ENCODE measurements at regions not wholly inside any gene's neighbourhood (a gene's known extent, or its start where the extent isn't known, plus 50 kb on each side); places are given as distances from the start of the nearest gene placed in this dataset.
"Not testable (repeated sequence)": the region's sequence is repeated elsewhere in the genome, so short reads cannot be mapped to it uniquely, and the experiment has no call there.

DNA sequence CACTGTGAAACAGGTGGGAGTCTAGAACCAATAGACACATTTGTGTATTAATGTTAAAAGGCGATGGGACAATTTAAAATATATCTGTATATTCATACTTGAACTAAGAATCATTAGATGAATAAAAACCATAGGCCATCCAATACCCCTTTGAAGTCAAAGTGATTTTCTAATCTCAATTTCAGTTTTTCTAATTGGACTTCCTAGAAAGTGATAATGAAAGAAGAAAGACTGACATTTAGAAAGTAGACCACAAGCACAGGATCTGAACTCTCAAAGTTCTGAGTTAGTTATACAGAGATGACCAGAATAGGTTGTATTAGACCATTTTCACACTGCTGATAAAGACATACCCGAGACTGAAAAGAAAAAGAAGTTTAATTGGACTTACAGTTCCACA is 412.8 kb upstream of the PIK3R1 start:
- peaks cover 8% of the 10 kb centered on the region for H3K27me3 Mint-ChIP-seq
- H3K9me3 Mint-ChIP-seq: peaks cover 5% of the 10 kb centered on the region
- peak; percentile 28 for ATAC-seq (replicated peaks)
- H3K27ac Mint-ChIP-seq: no peak overlapping the region
- H3K4me1 Mint-ChIP-seq: no peaks in the 10 kb centered on the region
- no peak overlapping the region for H3K4me3 Mint-ChIP-seq
- H3K36me3 Mint-ChIP-seq (ENCODE audit: low read depth): no peaks in the 10 kb centered on the region

GRCh38 chr5:67799732-67800234 is 415.8 kb upstream of the PIK3R1 start:
- Mint-ChIP-seq H3K4me3 (no peak overlapping the region), H3K27me3 (peaks cover 8% of the 10 kb centered on the region), H3K36me3 (ENCODE audit: low read depth) (no peaks in the 10 kb centered on the region), H3K4me1 (no peaks in the 10 kb centered on the region), H3K9me3 (peaks cover 5% of the 10 kb centered on the region), H3K27ac (no peak overlapping the region)
- no peak for ATAC-seq (replicated peaks)

- H3K36me3 Mint-ChIP-seq (ENCODE audit: low read depth): not testable (repeated sequence)
These were observed 417.1 kb upstream of the PIK3R1 start for GRCh38 chr5:67798470-67798869.

GRCh38 chr5:67795781-67796477 is 419.6 kb upstream of the PIK3R1 start:
- no peak for ATAC-seq (replicated peaks)
- no peaks in the 10 kb centered on the region for H3K36me3 Mint-ChIP-seq (ENCODE audit: low read depth)
- H3K9me3 Mint-ChIP-seq: peaks cover 5% of the 10 kb centered on the region
- no peak overlapping the region for H3K27ac Mint-ChIP-seq
- H3K4me3 Mint-ChIP-seq: no peak overlapping the region
- H3K4me1 Mint-ChIP-seq: no peaks in the 10 kb centered on the region
- peaks cover 8% of the 10 kb centered on the region for H3K27me3 Mint-ChIP-seq

More at GRCh38 chr5:67798470-67798869, 417.1 kb upstream of the PIK3R1 start:
- not testable (repeated sequence) for ATAC-seq (replicated peaks); H3K9me3 Mint-ChIP-seq; H3K4me3 Mint-ChIP-seq; H3K27me3 Mint-ChIP-seq; H3K27ac Mint-ChIP-seq; H3K4me1 Mint-ChIP-seq

GRCh38 chr5:67793966-67794365 is 421.6 kb upstream of the PIK3R1 start:
- H3K9me3 Mint-ChIP-seq: peaks cover 5% of the 10 kb centered on the region
- no peaks in the 10 kb centered on the region for H3K36me3 Mint-ChIP-seq (ENCODE audit: low read depth)
- no peak overlapping the region for H3K4me3 Mint-ChIP-seq
- no peaks in the 10 kb centered on the region for H3K4me1 Mint-ChIP-seq
- H3K27me3 Mint-ChIP-seq: peaks cover 4% of the 10 kb centered on the region
- ATAC-seq (replicated peaks): no peak
- H3K27ac Mint-ChIP-seq: no peak overlapping the region

DNA sequence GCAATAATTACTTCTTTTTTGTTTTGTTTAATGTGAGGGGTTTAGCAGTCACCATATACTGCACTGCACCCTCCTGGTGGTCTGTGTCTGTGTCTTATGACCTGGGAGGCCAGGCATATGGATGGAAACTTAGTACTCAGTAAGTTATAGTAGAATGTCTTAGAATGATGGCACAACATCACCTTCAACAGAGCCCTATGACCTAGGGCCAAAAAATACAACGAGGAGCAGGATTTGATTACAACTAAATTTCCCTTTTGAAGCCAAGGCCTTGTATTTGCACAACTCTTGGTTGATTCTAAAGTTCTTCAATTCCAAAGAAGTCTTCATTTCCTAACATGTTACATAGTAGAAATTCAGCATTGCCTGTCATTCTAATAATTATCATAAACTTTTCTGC is 422.1 kb upstream of the PIK3R1 start:
- H3K4me3 Mint-ChIP-seq: no peak overlapping the region
- peaks cover 3% of the 10 kb centered on the region for H3K9me3 Mint-ChIP-seq
- no peaks in the 10 kb centered on the region for H3K36me3 Mint-ChIP-seq (ENCODE audit: low read depth)
- H3K4me1 Mint-ChIP-seq: no peaks in the 10 kb centered on the region
- no peak overlapping the region for H3K27ac Mint-ChIP-seq
- peaks cover 2% of the 10 kb centered on the region for H3K27me3 Mint-ChIP-seq
- ATAC-seq (replicated peaks): no peak

DNA sequence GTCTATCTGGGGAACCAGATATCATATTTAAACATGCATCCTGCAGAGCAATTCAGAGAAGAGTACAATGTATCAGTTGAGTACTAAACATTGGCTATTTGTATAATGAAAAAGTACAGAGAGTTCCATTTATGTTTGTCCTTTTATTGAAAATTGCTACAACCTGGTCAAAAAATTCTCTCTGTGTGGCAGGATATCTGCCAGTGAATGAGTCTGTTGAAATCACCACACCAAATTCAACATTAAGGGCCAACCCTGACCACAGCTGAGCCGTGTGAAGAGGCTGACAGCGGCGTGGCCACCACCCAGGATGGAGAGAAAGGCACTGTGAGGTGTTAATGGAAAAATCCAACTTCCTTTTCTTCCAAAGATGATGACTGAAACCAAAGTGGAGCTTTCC is 422.7 kb upstream of the PIK3R1 start:
- ATAC-seq (replicated peaks): no peak
- Mint-ChIP-seq H3K4me3 (no peak overlapping the region), H3K36me3 (ENCODE audit: low read depth) (no peaks in the 10 kb centered on the region), H3K9me3 (no peaks in the 10 kb centered on the region), H3K27ac (no peak overlapping the region), H3K4me1 (no peaks in the 10 kb centered on the region), H3K27me3 (no peaks in the 10 kb centered on the region)

DNA sequence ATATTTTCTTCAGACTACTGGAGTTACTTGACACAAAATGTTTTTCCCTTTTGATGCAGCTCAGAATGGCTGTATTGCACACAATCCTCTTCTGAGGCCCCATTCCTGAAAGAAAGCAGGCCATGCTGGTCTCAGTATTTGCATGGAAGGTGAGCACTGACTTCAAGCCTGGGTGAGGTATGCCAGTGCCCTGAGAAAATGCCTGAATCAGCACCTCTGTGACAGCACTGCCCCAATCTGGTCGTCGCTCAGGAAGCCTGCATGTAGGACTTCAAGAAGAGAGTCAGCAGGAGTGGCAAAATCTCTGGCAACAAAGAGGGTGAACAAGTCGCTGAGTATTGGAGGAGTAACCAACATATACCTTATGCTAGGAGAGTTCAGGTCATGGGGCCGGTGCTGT is 425.2 kb upstream of the PIK3R1 start:
- ATAC-seq (replicated peaks): no peak
- Mint-ChIP-seq H3K27me3 (no peaks in the 10 kb centered on the region), H3K4me3 (no peak overlapping the region), H3K36me3 (ENCODE audit: low read depth) (no peaks in the 10 kb centered on the region), H3K4me1 (no peaks in the 10 kb centered on the region), H3K27ac (no peak overlapping the region), H3K9me3 (no peaks in the 10 kb centered on the region)

DNA sequence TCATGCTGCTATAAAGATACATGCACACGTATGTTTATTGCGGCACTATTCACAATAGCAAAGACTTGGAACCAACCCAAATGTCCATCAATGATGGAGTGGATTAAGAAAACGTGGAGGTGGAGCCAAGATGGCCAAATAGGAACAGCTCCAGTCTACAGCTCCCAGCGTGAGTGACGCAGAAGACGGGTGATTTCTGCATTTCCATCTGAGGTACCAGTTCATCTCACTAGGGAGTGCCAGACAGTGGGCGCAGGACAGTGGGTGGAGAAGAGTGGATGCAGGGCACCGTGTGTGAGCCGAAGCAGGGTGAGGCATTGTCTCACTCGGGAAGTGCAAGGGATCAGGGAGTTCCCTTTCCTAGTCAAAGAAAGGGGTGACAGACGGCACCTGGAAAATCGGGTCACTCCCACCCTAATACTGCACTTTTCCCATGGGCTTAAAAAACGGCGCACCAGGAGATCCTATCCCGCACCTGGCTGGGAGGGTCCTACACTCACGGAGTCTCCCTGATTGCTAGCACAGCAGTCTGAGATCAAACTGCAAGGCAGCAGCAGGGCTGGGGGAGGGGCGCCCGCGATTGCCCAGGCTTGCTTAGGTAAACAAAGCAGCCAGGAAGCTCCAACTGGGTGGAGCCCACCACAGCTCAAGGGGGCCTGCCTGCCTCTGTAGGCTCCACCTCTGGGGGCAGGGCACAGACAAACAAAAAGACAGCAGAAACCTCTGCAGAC is 435.5 kb upstream of the PIK3R1 start:
- not testable (repeated sequence) for H3K27me3 Mint-ChIP-seq; H3K4me1 Mint-ChIP-seq; ATAC-seq (replicated peaks); H3K27ac Mint-ChIP-seq; H3K4me3 Mint-ChIP-seq; H3K9me3 Mint-ChIP-seq; H3K36me3 Mint-ChIP-seq (ENCODE audit: low read depth)

GRCh38 chr5:67774786-67775185 is 440.8 kb upstream of the PIK3R1 start:
- no peak overlapping the region for H3K27ac Mint-ChIP-seq
- H3K9me3 Mint-ChIP-seq: no peaks in the 10 kb centered on the region
- H3K27me3 Mint-ChIP-seq: peaks cover 14% of the 10 kb centered on the region
- ATAC-seq (replicated peaks): no peak
- no peaks in the 10 kb centered on the region for H3K4me1 Mint-ChIP-seq
- H3K36me3 Mint-ChIP-seq (ENCODE audit: low read depth): no peaks in the 10 kb centered on the region
- H3K4me3 Mint-ChIP-seq: no peak overlapping the region

- Mint-ChIP-seq H3K36me3 (ENCODE audit: low read depth) (no peaks in the 10 kb centered on the region), H3K4me3 (no peak overlapping the region)
- no peak for ATAC-seq (replicated peaks)
These were observed 441.3 kb upstream of the PIK3R1 start for GRCh38 chr5:67774267-67774552.

GRCh38 chr5:67773411-67774266 is 441.9 kb upstream of the PIK3R1 start:
- Mint-ChIP-seq H3K27ac (no peak overlapping the region), H3K4me1 (no peaks in the 10 kb centered on the region), H3K4me3 (no peak overlapping the region), H3K27me3 (peaks cover 18% of the 10 kb centered on the region), H3K9me3 (no peaks in the 10 kb centered on the region), H3K36me3 (ENCODE audit: low read depth) (no peaks in the 10 kb centered on the region)
- ATAC-seq (replicated peaks): no peak

More at GRCh38 chr5:67774267-67774552, 441.3 kb upstream of the PIK3R1 start:
- Mint-ChIP-seq H3K9me3 (no peaks in the 10 kb centered on the region), H3K4me1 (no peaks in the 10 kb centered on the region), H3K27me3 (peaks cover 18% of the 10 kb centered on the region), H3K27ac (no peak overlapping the region)

- H3K27ac Mint-ChIP-seq: no peak overlapping the region
- no peak for ATAC-seq (replicated peaks)
- no peaks in the 10 kb centered on the region for H3K9me3 Mint-ChIP-seq
- H3K36me3 Mint-ChIP-seq (ENCODE audit: low read depth): no peaks in the 10 kb centered on the region
- peaks cover 9% of the 10 kb centered on the region for H3K27me3 Mint-ChIP-seq
- H3K4me1 Mint-ChIP-seq: no peaks in the 10 kb centered on the region
- H3K4me3 Mint-ChIP-seq: no peak overlapping the region
These were observed 443.8 kb upstream of the PIK3R1 start for GRCh38 chr5:67771791-67772190.

- Mint-ChIP-seq H3K27ac (no peak overlapping the region), H3K27me3 (peaks cover 8% of the 10 kb centered on the region), H3K4me3 (no peak overlapping the region), H3K9me3 (no peaks in the 10 kb centered on the region), H3K36me3 (ENCODE audit: low read depth) (no peaks in the 10 kb centered on the region), H3K4me1 (no peaks in the 10 kb centered on the region)
- ATAC-seq (replicated peaks): no peak
These were observed 444.3 kb upstream of the PIK3R1 start for GRCh38 chr5:67771221-67771620.

All from activated T-helper 17 cell treated with anti-CD3 and anti-CD28 coated beads, Interleukin-2, amount 50 U/mL, for 72 hours (primary cell).